ENCODE measurements at regions not wholly inside any gene's neighbourhood (a gene's known extent, or its start where the extent isn't known, plus 50 kb on each side); places are given as distances from the start of the nearest gene placed in this dataset.

GRCh38 chr9:12965303-12965702, 190.5 kb downstream of the LURAP1L start:
- Mint-ChIP-seq H3K27me3 (ENCODE audit: low read depth) (no peaks in the 10 kb centered on the region), H3K4me3 (no peak overlapping the region), H3K4me1 (peaks cover 16% of the 10 kb centered on the region), H3K27ac (peak overlapping the region; percentile 49; the same call in 1 of the 2 replicates), H3K36me3 (peaks cover 9% of the 10 kb centered on the region), H3K9me3 (peaks cover under 1% of the 10 kb centered on the region)
- peak; percentile 38; the same call in 1 of the 2 replicates for ATAC-seq
- TF ChIP-seq CBFB (CRISPR knock-in tag; IDR thresholded peaks at IDR 0.05; ENCODE audit: low read depth) (no peak), JUN (CRISPR knock-in tag; IDR thresholded peaks at IDR 0.05) (no peak), MAX (CRISPR knock-in tag; IDR thresholded peaks at IDR 0.05) (no peak), CREM (CRISPR knock-in tag; IDR thresholded peaks at IDR 0.05) (no peak), NFYB (CRISPR knock-in tag; conservative IDR thresholded peaks at IDR 0.05; ENCODE audit: low read depth) (no peak), NR1H2 (CRISPR knock-in tag; IDR thresholded peaks at IDR 0.05) (no peak), GTF2I (CRISPR knock-in tag; conservative IDR thresholded peaks at IDR 0.05) (no peak)
- ChIA-PET CTCF (interaction anchor here (1.0 to 1.4 kb wide), 2 partner anchors 11 to 189 kb away, joined by 3 read pairs; no protein-coding TSS in a partner anchor), POLR2A (interaction anchor here (0.5 kb wide), 1 partner anchor 150 kb away, joined by 3 read pairs; no protein-coding TSS in a partner anchor)
- DNase-seq (ENCODE audit: low spot score), result no peak

GRCh38 chr9:12968093-12968492, 193.3 kb downstream of the LURAP1L start:
- no peak for DNase-seq (ENCODE audit: low spot score)
- CTCF ChIA-PET, result no interaction called here
- H3K4me1 Mint-ChIP-seq, result peaks cover 11% of the 10 kb centered on the region
- H3K27ac Mint-ChIP-seq, result peak overlapping the region; percentile 80; the same call in 1 of the 2 replicates
- POLR2A ChIA-PET, result no interaction called here
- H3K27me3 Mint-ChIP-seq (ENCODE audit: low read depth), result no peaks in the 10 kb centered on the region
- H3K4me3 Mint-ChIP-seq, result no peak overlapping the region
- no peak for ATAC-seq
- H3K36me3 Mint-ChIP-seq, result peaks cover 5% of the 10 kb centered on the region; the same call in 1 of the 2 replicates
- H3K9me3 Mint-ChIP-seq, result peaks cover 7% of the 10 kb centered on the region
- TF ChIP-seq ATF1 (CRISPR knock-in tag; IDR thresholded peaks at IDR 0.05) (no peak), ZNF512 (CRISPR knock-in tag; IDR thresholded peaks at IDR 0.05; ENCODE audit: borderline replicate concordance) (no peak), E2F1 (CRISPR knock-in tag; IDR thresholded peaks at IDR 0.05) (no peak), CTCF (IDR thresholded peaks at IDR 0.05) (no peak), FOXP4 (CRISPR knock-in tag; IDR thresholded peaks at IDR 0.05) (no peak), ZNF532 (CRISPR knock-in tag; IDR thresholded peaks at IDR 0.05; ENCODE audit: borderline replicate concordance) (no peak), STAT6 (CRISPR knock-in tag; conservative IDR thresholded peaks at IDR 0.05; ENCODE audit: low read depth) (no peak), TEAD1 (CRISPR knock-in tag; IDR thresholded peaks at IDR 0.05) (no peak), HMGXB4 (CRISPR knock-in tag; IDR thresholded peaks at IDR 0.05) (no peak), NR2C2 (CRISPR knock-in tag; IDR thresholded peaks at IDR 0.05) (no peak), ESRRA (CRISPR knock-in tag; IDR thresholded peaks at IDR 0.05; ENCODE audit: borderline replicate concordance) (no peak), ZNF263 (CRISPR knock-in tag; IDR thresholded peaks at IDR 0.05; ENCODE audit: low read depth) (no peak)

Measured in WTC11 (cell line).